ENCODE measurements at regions not wholly inside any gene's neighbourhood (a gene's known extent, or its start where the extent isn't known, plus 50 kb on each side); places are given as distances from the start of the nearest gene placed in this dataset.

- H3K4me3 ChIP-seq: no peak overlapping the region
- DNase-seq: no peak
- H3K36me3 ChIP-seq: no peaks in the 10 kb centered on the region
- H3K9me3 ChIP-seq: no peaks in the 10 kb centered on the region
- peaks cover 4% of the 10 kb centered on the region; the same call in 1 of the 2 replicates for H3K27me3 ChIP-seq
Observed at GRCh38 chr20:59443550-59443949, 143.1 kb downstream of the EDN3 start.

- Histone ChIP-seq H3K36me3 (no peaks in the 10 kb centered on the region), H3K9me3 (no peaks in the 10 kb centered on the region), H3K4me3 (no peak overlapping the region), H3K27me3 (peaks cover 4% of the 10 kb centered on the region; the same call in 1 of the 2 replicates)
- no peak for DNase-seq
Observed at GRCh38 chr20:59446376-59446775, 146.0 kb downstream of the EDN3 start.

DNA sequence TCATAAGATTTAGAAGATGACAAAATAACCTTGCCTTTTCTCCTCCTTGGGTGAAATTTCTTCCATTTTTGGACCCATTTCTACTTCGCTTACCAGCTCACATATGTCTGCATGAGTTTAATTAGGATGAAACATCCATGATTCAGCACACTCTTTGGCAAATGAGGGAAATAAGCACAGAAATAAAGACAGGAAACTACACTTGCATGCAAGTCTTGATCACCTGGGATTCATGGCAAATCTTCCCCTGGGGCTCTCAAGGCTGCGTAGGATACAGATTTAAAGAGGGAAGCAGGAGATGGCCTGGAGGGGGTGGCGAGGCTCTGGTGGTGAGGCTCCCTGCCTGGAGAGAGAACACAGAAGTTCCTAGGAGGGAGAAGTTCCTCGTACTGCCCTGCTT is 147.8 kb downstream of the EDN3 start:
- Histone ChIP-seq H3K27me3 (peaks cover 4% of the 10 kb centered on the region; the same call in 1 of the 2 replicates), H3K9me3 (no peaks in the 10 kb centered on the region), H3K36me3 (no peaks in the 10 kb centered on the region), H3K4me3 (no peak overlapping the region)
- no peak for DNase-seq

DNA sequence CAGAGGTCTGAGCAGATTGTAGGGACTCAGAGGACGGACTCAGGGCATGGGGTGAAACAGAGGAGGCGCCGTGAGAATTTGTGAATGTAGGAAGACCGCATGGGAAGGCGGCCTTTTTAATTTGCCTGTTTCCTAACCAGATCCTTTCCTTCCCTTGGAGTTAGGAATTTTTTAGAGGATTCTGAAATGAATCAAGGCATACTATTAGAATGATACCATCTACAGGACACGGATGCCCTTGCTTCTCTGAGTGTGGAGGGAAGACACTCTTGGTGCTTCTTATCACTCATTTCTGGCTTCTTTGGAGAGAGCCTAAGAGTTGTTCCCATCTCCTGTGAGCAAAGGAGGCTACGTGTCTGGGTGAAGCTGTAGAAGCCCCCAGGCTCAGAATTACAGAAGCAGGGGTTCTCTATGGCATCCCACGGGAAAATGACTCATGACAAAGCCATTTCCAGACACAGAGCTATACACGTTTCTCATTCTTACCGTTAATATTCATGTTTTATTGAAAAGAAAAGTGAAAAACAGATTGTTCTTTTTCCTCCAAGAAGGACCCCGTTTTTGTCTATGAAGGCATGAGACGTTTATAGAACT is 148.5 kb downstream of the EDN3 start:
- H3K4me3 ChIP-seq: no peak overlapping the region
- DNase-seq: no peak
- no peaks in the 10 kb centered on the region for H3K36me3 ChIP-seq
- H3K9me3 ChIP-seq: no peaks in the 10 kb centered on the region
- peaks cover 2% of the 10 kb centered on the region; the same call in 1 of the 2 replicates for H3K27me3 ChIP-seq

- Histone ChIP-seq H3K4me3 (no peak overlapping the region), H3K27me3 (no peaks in the 10 kb centered on the region; the same call in 1 of the 2 replicates), H3K9me3 (no peaks in the 10 kb centered on the region), H3K36me3 (no peaks in the 10 kb centered on the region)
- DNase-seq: no peak
Observed at GRCh38 chr20:59451066-59451630, 150.7 kb downstream of the EDN3 start.

GRCh38 chr20:59451641-59452040 is 151.2 kb downstream of the EDN3 start:
- DNase-seq: no peak
- Histone ChIP-seq H3K27me3 (no peaks in the 10 kb centered on the region; the same call in 1 of the 2 replicates), H3K4me3 (no peak overlapping the region), H3K9me3 (no peaks in the 10 kb centered on the region), H3K36me3 (no peaks in the 10 kb centered on the region)

DNA sequence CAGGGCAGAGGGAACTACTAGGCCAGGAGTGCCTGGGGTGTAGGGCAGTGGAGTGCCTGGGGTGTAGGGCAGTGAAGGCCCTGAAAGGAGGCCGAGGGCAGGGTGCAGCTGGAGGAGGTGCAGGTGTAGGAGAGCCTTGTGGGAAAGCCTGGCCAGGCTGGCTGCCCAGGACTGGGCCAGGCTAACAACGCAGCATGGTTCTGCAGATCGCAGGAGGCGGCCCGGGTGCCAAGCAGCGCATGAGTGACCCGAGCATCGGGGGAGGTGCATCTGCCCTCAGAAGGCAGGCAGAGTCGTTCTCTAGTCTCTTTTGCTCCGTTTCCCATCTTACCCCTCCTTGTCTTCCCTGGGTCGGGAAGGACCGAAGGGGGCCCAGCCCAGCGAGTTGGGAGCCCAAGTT is 151.5 kb upstream of the PHACTR3 start:
- no peak for DNase-seq
- Histone ChIP-seq H3K9me3 (no peaks in the 10 kb centered on the region), H3K4me3 (no peak overlapping the region), H3K27me3 (no peaks in the 10 kb centered on the region), H3K36me3 (no peaks in the 10 kb centered on the region)

DNA sequence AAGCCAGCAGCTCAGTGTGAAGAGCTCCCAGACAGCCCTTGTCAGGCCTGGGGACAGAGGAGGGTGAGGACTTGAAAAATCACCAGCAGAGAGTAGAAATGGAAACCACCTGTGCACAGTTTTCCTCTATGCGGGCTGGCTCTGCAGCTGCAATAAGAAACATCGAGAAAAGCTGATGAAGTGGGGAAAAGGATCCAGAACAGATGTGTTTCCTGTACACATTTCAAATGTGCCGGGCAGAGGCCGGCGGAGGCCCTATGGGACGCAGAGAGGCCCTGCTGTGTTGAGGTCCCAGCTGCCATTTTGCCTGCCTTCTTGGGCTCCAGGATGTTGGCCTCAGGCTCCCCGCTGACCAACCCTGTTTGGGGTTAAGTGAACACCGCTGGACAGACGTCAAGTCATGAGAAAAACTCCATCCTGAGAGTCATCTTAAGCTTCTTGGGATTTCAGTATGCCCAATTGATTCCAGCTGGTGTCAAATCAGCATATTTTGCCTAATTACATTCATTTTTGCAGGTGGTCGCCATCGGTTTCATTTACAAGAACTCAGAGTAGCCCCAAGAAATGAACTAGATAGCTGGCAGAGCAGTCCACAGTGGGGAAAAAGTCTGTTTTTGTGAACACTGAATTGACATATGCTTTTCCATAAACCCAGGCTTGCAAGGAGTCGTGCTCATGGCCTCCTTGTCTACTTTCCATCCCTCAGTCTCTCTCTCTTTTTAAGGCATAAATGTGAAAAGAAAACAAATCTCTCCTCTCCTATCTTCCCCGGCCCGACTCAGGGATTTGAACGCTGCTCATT is 150.4 kb upstream of the PHACTR3 start:
- DNase-seq: no peak
- no peaks in the 10 kb centered on the region for H3K36me3 ChIP-seq
- no peak overlapping the region for H3K4me3 ChIP-seq
- H3K9me3 ChIP-seq: no peaks in the 10 kb centered on the region
- no peaks in the 10 kb centered on the region for H3K27me3 ChIP-seq

DNA sequence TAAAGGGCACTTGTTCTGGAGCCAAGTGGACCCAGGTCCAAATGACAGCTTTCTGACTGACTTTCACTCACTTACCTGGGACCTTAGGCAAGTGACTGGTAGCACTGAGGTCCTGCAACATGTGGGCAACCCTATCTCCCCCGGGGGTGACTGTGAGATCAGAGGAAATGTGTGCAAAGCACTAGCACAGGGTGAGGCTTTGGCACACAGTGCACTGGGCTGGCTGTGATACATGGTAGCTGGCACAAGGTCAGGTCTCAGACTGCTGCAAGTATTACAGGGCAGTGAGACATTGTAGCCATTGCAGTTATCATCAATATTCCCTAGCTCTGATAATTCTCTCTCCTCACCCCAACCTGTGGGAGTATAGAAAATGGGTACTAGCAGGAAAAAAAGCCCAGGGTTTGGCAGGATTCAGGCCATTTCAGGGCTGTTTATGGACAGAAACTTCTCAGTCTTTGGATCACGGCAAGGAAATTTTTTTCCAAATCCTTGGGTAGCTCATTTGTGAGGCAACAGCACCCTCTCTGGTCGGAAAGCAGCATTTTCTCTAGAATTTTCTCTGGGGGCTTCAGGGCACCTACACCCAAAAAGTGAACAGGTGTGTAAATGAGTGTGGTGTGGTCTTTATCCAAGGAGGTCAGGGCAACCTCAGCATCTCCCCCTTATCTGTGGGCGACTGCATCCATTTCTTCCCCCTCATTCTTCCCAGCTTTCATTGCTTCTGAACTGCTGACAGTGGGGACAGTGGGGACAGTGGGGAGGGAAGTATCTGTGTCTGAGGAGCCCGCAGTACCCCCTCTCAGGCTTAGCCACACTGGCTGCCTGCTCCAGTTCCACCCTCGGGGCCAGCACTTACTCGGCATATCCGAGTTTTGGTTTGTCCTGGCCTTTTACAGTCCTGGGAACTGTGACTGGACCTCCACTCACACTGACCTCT is 148.7 kb upstream of the PHACTR3 start:
- H3K4me3 ChIP-seq: no peak overlapping the region
- H3K36me3 ChIP-seq: no peaks in the 10 kb centered on the region
- H3K27me3 ChIP-seq: no peaks in the 10 kb centered on the region
- peak; percentile 70 for DNase-seq
- H3K9me3 ChIP-seq: no peaks in the 10 kb centered on the region

DNA sequence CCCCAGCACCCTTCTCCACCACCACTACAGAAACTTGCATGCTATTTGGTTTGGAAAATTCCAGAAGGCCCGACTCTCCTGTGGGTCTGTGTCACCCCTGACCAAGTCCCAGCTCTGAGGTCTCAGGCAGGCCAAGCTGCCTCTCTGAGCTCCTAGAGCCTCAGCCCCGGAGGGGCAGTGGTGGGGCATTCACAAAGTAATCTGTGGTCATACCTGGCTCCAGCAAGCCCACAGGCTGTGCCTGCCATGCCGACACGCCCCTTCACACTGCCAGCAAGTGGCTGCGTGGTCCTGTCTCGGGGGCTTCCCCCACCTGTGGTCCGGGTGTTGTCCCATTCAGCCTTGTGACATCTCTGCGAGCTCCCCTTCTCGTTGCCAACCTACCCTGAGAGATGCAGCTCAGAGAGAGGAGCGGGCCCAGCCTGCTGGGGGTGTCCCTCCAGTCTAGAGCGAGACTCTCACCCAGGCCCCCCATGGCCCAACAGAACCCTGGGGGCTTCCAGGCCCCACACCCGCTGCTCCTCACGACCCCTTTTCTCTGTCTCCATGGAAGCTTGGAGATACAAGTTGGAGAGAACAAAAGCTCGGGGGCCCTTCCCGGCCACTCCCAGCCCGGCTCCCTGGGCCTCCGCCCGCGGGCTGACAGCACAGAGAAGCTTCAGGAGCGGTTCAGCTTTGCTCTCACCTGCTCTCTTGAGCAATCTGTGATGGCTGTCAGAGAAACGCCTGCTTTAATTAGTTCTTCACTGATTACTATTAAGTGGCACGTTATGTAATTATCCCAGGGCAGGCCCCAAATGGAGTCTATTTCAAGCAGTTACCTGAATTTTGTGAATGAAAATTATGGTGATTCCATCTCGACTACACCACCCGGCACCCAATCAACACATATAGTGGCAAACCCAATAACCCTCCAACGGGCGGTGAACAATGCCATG is 147.7 kb upstream of the PHACTR3 start:
- H3K9me3 ChIP-seq: no peaks in the 10 kb centered on the region
- H3K36me3 ChIP-seq: no peaks in the 10 kb centered on the region
- H3K27me3 ChIP-seq: no peaks in the 10 kb centered on the region
- H3K4me3 ChIP-seq: no peak overlapping the region
- DNase-seq: no peak

DNA sequence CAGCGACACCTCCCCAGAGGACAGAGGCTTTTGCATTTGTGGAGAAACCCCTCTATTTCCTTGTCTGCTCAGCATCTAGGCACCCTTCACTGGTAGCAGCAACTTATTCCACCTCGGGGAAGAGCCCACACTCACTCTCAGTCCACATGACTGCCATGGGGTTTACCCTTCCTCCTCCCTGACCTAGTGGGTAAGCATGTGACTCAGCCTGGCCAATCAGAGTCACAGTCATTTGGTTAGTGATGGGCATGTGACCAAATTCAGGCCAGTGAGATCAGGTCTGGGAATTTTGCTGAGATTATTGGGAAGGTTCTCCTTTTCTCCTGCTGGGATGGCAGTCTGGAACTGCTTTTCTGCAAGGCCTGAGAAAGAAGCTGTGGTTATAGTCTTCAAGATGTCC is 145.7 kb upstream of the PHACTR3 start:
- H3K27me3 ChIP-seq: no peaks in the 10 kb centered on the region
- no peaks in the 10 kb centered on the region for H3K36me3 ChIP-seq
- H3K4me3 ChIP-seq: no peak overlapping the region
- no peak for DNase-seq
- H3K9me3 ChIP-seq: no peaks in the 10 kb centered on the region

DNA sequence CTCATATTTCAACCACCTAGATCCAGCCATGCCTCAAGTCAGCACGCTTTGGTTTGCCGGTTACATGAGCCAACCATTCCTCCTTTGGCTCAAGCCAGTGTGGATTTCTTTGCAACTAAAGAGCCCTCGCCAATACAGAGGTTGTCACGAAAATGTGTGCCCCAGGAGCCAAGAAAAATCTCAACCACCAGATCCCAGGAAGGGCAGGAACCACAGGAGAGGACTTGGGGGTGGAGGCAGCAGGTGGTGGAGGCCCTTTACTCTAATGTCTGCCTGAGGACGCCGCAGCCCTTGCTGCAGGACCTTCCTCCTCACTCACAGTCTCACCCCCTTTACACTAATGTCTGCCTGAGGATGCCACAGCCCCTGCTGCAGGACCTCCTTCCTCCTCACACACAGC is 144.8 kb upstream of the PHACTR3 start:
- DNase-seq: no peak
- H3K36me3 ChIP-seq: no peaks in the 10 kb centered on the region
- no peaks in the 10 kb centered on the region for H3K27me3 ChIP-seq
- no peaks in the 10 kb centered on the region for H3K9me3 ChIP-seq
- H3K4me3 ChIP-seq: no peak overlapping the region

DNA sequence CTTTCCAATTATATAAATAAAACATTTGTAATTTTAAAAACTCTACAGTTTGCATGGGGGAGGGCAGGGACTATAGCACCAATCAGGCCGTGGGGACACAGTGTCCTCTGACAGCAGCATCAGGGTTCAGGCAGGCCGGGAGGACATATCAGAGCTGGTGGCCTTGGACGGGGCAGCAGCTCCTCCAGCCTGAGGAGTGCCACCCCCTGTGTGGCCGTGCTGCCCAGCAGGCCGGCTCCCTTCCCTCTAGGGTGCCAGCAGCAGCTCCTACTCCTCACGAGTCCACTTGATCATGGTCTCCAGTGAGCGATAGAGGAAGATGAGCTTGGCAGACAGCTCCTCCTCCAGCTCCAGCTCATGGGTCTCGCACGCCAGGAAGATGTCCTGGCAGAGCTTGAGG is 144.0 kb upstream of the PHACTR3 start:
- H3K27me3 ChIP-seq: no peaks in the 10 kb centered on the region
- no peaks in the 10 kb centered on the region for H3K9me3 ChIP-seq
- no peak for DNase-seq
- H3K4me3 ChIP-seq: no peak overlapping the region
- no peaks in the 10 kb centered on the region for H3K36me3 ChIP-seq

DNA sequence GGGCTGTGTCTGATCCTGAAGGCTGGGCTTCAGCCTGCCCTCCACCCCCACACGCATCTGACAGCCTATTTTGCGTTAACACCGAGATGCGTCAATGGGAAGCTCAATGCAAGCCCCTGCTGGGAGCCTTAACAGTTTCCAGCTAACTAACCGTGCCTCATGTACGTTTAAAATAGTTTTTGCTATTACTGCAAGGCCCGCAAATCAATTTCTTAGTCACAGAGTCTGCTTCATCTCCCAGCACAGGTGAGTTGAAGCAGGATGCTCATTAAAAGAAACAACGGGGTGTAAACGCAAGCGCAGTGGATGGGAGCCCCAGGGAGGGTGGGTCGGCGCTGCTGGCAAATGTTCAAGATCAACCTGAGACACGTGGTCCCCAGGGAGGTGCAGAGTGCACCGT is 142.8 kb upstream of the PHACTR3 start:
- no peaks in the 10 kb centered on the region for H3K27me3 ChIP-seq
- H3K36me3 ChIP-seq: no peaks in the 10 kb centered on the region
- DNase-seq: no peak
- no peaks in the 10 kb centered on the region for H3K9me3 ChIP-seq
- H3K4me3 ChIP-seq: no peak overlapping the region

- no peak for DNase-seq
- Histone ChIP-seq H3K9me3 (no peaks in the 10 kb centered on the region), H3K27me3 (no peaks in the 10 kb centered on the region), H3K4me3 (no peak overlapping the region), H3K36me3 (no peaks in the 10 kb centered on the region)
Observed at GRCh38 chr20:59462249-59462648, 142.1 kb upstream of the PHACTR3 start.

- H3K9me3 ChIP-seq: no peaks in the 10 kb centered on the region
- DNase-seq: no peak
- no peaks in the 10 kb centered on the region for H3K36me3 ChIP-seq
- no peak overlapping the region for H3K4me3 ChIP-seq
- H3K27me3 ChIP-seq: no peaks in the 10 kb centered on the region
Observed at GRCh38 chr20:59463541-59463940, 140.8 kb upstream of the PHACTR3 start.

All from MG63 (cell line).